ENCODE measurements at regions not wholly inside any gene's neighbourhood (a gene's known extent, or its start where the extent isn't known, plus 50 kb on each side); places are given as distances from the start of the nearest gene placed in this dataset.
"Not testable (repeated sequence)": the region's sequence is repeated elsewhere in the genome, so short reads cannot be mapped to it uniquely, and the experiment has no call there.

GRCh38 chr4:160510928-160511327 is 1408.0 kb downstream of the RAPGEF2 start:
- ChIA-PET POLR2A (no interaction called here), CTCF (no interaction called here)
- no peak for TF ChIP-seq CTCF (IDR thresholded peaks at IDR 0.05; ENCODE audit: control extremely low read depth, extremely low read depth, low read depth, missing control alignments)
- no peak for DNase-seq (ENCODE audit: extremely low spot score)

- POLR2A ChIA-PET = no interaction called here
- TF ChIP-seq CTCF (IDR thresholded peaks at IDR 0.05; ENCODE audit: control extremely low read depth, extremely low read depth, low read depth, missing control alignments) = no peak
- no peak for DNase-seq (ENCODE audit: extremely low spot score)
- CTCF ChIA-PET = interaction anchor here (1.0 to 1.6 kb wide), 2 partner anchors 11 to 25 kb away, joined by 3 read pairs; no protein-coding TSS in a partner anchor
Measured at GRCh38 chr4:160514126-160514525, 1411.2 kb downstream of the RAPGEF2 start.

GRCh38 chr4:160523231-160523630 is 1420.4 kb downstream of the RAPGEF2 start:
- TF ChIP-seq CTCF (IDR thresholded peaks at IDR 0.05; ENCODE audit: control extremely low read depth, extremely low read depth, low read depth, missing control alignments) = no peak
- ChIA-PET CTCF (no interaction called here), POLR2A (no interaction called here)
- DNase-seq (ENCODE audit: extremely low spot score) = no peak

GRCh38 chr4:160537681-160538080 is 1434.8 kb downstream of the RAPGEF2 start:
- DNase-seq (ENCODE audit: extremely low spot score) = no peak
- ChIA-PET POLR2A (no interaction called here), CTCF (interaction anchor here (1.2 to 1.5 kb wide), 2 partner anchors 9 to 12 kb away, joined by 3 to 4 read pairs; no protein-coding TSS in a partner anchor)
- TF ChIP-seq CTCF (IDR thresholded peaks at IDR 0.05; ENCODE audit: control extremely low read depth, extremely low read depth, low read depth, missing control alignments) = no peak

GRCh38 chr4:160546201-160546600 is 1443.3 kb downstream of the RAPGEF2 start:
- DNase-seq (ENCODE audit: extremely low spot score) = no peak
- TF ChIP-seq CTCF (IDR thresholded peaks at IDR 0.05; ENCODE audit: control extremely low read depth, extremely low read depth, low read depth, missing control alignments) = no peak
- POLR2A ChIA-PET = no interaction called here
- CTCF ChIA-PET = interaction anchor here (1.2 kb wide), 1 partner anchor 10 kb away, joined by 3 read pairs; no protein-coding TSS in a partner anchor

GRCh38 chr4:160549951-160550519 is 1447.2 kb downstream of the RAPGEF2 start:
- CTCF ChIA-PET = interaction anchor here (1.7 kb wide), 1 partner anchor 18 kb away, joined by 4 read pairs; no protein-coding TSS in a partner anchor
- DNase-seq (ENCODE audit: extremely low spot score); POLR2A ChIA-PET: not testable (repeated sequence)

- DNase-seq (ENCODE audit: extremely low spot score) = no peak
- CTCF ChIA-PET = no interaction called here
- POLR2A ChIA-PET = no interaction called here
- no peak for TF ChIP-seq CTCF (IDR thresholded peaks at IDR 0.05; ENCODE audit: control extremely low read depth, extremely low read depth, low read depth, missing control alignments)
Measured at GRCh38 chr4:160562661-160563060, 1459.8 kb downstream of the RAPGEF2 start.
